ENCODE measurements at regions not wholly inside any gene's neighbourhood (a gene's known extent, or its start where the extent isn't known, plus 50 kb on each side); places are given as distances from the start of the nearest gene placed in this dataset.
A peak's percentile ranks its signal among the peaks of the same experiment; 100 is the strongest.

GRCh38 chr3:164515256-164515655 is 563.0 kb downstream of the SI start:
- H3K9me3 ChIP-seq (replicated peaks), result no peaks in the 10 kb centered on the region; the same call in 1 of the 2 replicates
- H3K36me3 ChIP-seq, result no peaks in the 10 kb centered on the region
- H3K27ac ChIP-seq, result no peak overlapping the region
- H3K27me3 ChIP-seq (replicated peaks), result no peaks in the 10 kb centered on the region
- H3K4me3 ChIP-seq, result no peak overlapping the region
- no peaks in the 10 kb centered on the region for H3K4me1 ChIP-seq (replicated peaks)
- DNase-seq (ENCODE audit: low read depth in 1 of 2, low spot score in 2 of 2), result no peak

DNA sequence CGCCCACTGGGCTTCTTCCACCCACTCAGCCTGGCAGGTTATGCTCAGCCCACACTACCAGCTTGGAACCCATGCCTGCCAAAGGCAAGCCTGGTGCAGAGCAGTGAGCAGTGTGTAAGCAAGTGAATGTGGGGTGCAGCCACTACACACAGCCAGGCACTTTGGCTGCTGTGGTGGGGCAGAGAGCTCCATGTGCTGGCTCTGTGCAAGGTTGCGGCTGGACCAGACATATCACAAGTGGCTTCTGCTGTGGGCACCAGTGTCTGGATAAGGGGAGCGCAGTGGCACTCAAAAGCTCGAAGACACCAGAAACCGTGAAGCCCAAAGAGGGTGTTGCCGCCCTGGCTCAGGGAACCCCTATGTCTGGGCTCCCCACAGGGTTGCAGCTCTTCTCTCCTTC is 563.7 kb downstream of the SI start:
- Histone ChIP-seq H3K36me3 (no peaks in the 10 kb centered on the region), H3K27me3 (replicated peaks) (no peaks in the 10 kb centered on the region), H3K4me3 (no peak overlapping the region), H3K27ac (no peak overlapping the region), H3K4me1 (replicated peaks) (no peaks in the 10 kb centered on the region), H3K9me3 (replicated peaks) (no peaks in the 10 kb centered on the region; the same call in 1 of the 2 replicates)
- no peak for DNase-seq (ENCODE audit: low read depth in 1 of 2, low spot score in 2 of 2)

DNA sequence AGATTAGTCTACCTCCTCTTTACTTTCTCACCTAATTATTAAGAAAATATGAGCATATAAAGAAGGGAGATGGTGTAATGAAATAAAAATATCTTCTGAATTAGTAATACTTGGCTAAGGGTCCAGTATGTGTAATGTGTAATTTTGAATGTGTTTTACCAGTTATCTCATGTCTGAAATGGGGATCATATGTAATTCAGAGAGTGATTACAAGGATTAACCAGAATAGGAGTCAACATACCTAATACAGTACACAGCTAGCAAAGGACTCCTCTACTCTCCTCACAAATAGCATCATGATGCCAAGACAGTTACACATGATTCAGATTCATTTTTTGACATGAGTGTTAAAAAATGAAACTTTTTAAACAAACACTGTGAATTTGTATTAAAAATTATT is 570.4 kb downstream of the SI start:
- H3K4me3 ChIP-seq, result no peak overlapping the region

DNA sequence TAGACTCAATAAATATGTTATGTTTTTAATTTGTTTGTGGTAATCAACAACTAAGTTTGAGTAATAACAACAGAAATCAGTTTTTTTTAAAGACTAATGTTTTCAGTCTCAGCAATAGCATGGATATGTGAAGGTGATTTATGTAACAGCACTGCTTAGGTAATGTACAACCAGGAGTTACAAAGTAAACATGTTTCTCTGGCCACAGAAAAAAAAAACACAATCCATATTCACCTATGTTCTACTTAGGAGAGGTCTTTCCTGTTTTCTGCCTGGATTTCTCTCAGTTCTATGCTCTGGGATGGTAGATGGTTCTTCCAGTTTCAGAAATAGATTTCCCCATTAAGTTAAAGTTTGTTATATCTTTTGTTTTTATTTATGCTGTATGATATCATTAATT is 579.4 kb downstream of the SI start:
- no peak for DNase-seq (ENCODE audit: low read depth in 1 of 2, low spot score in 2 of 2)
- Histone ChIP-seq H3K27me3 (replicated peaks) (no peaks in the 10 kb centered on the region), H3K4me1 (replicated peaks) (no peaks in the 10 kb centered on the region), H3K9me3 (replicated peaks) (0 out of 2 replicates have a peak, but pooled peaks cover 3% of the 10 kb centered on the region), H3K27ac (no peak overlapping the region), H3K36me3 (no peaks in the 10 kb centered on the region), H3K4me3 (no peak overlapping the region)

More for the DNA sequence above, 570.4 kb downstream of the SI start:
- no peaks in the 10 kb centered on the region for H3K4me1 ChIP-seq (replicated peaks)
- no peak for DNase-seq (ENCODE audit: low read depth in 1 of 2, low spot score in 2 of 2)
- H3K27ac ChIP-seq, result no peak overlapping the region
- no peaks in the 10 kb centered on the region for H3K27me3 ChIP-seq (replicated peaks)
- H3K9me3 ChIP-seq (replicated peaks), result no peaks in the 10 kb centered on the region
- no peaks in the 10 kb centered on the region for H3K36me3 ChIP-seq

DNA sequence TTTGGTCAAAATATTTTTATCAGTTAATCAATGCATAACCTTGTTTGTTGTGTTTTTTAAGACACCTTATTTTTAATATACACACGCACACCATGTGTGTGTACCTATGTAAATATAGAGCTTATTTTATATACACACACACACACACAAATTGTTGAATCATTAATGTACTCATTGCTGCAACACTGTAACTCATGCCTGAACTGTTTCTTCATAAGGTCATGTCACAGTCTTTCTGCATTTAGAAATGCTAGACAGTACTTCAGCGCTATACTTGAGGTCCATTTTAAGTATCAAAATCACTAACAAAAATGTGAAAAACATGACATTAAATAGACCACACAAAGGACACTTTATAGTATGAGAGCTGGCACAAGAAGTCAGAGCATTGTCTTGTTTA is 589.4 kb downstream of the SI start:
- no peaks in the 10 kb centered on the region for H3K27me3 ChIP-seq (replicated peaks)
- no peak for DNase-seq (ENCODE audit: low read depth in 1 of 2, low spot score in 2 of 2)
- no peaks in the 10 kb centered on the region for H3K36me3 ChIP-seq
- H3K27ac ChIP-seq, result no peak overlapping the region
- no peak overlapping the region for H3K4me3 ChIP-seq
- H3K9me3 ChIP-seq (replicated peaks), result no peaks in the 10 kb centered on the region
- no peaks in the 10 kb centered on the region for H3K4me1 ChIP-seq (replicated peaks)

DNA sequence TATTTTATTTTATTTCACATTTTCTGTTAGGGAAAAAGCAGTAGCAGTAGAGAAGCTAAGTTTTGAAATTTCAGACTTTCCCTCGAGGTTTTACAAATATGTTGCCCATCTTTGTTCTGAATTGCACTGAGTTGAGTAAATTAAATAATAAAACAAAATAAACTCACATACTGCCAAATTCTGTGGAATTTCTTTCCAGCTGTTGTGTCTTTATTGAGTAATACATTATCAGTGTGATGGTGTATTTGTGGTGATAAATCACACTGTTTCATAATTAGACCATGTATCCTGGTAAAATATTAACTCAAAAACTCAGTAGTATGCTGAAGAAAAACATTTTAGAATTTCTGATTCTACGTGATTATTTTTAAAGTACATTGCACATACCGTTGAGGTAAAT is 592.1 kb downstream of the SI start:
- H3K36me3 ChIP-seq, result no peaks in the 10 kb centered on the region
- no peak for DNase-seq (ENCODE audit: low read depth in 1 of 2, low spot score in 2 of 2)
- H3K9me3 ChIP-seq (replicated peaks), result no peaks in the 10 kb centered on the region
- no peaks in the 10 kb centered on the region for H3K27me3 ChIP-seq (replicated peaks)
- H3K4me3 ChIP-seq, result no peak overlapping the region
- no peak overlapping the region for H3K27ac ChIP-seq
- H3K4me1 ChIP-seq (replicated peaks), result no peaks in the 10 kb centered on the region

DNA sequence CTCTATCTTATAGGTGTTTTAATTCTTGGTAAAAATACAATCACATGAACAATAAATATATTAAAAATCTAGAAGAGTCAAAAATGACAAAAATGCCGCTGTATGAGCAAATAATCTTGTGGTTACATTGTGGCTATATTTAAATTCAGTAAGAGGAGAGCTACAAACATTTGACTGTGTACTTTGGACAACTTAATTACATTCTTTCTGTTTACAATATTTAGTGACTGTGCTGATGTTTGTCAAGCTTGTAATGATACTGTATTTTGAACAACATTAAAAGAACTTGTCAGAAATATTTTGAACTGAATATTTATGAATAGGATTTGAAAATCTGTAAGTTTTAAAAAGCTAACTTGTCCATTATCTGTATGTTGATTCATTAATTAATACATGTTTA is 598.3 kb downstream of the SI start:
- Histone ChIP-seq H3K9me3 (replicated peaks) (no peaks in the 10 kb centered on the region), H3K4me3 (no peak overlapping the region), H3K4me1 (replicated peaks) (no peaks in the 10 kb centered on the region), H3K27ac (no peak overlapping the region), H3K36me3 (no peaks in the 10 kb centered on the region), H3K27me3 (replicated peaks) (no peaks in the 10 kb centered on the region)
- DNase-seq (ENCODE audit: low read depth in 1 of 2, low spot score in 2 of 2), result no peak

DNA sequence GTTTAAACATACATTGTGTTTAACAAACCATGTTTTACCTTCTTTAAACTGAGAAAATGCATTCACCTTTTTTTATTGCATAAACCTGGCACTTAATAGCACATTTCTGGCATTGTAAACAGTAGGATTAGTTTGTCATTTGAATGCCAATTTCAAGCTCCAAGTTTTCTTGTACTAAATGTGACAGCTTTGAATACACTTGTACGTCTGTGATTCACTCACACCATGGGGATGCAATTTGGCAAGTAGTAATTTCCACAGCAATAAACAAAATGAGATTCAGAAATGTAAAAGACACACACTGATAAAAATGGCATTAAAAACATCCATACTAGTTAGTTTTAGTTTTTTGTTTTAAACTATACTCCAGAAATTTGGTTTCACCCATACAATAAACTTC is 598.9 kb downstream of the SI start:
- Histone ChIP-seq H3K27ac (no peak overlapping the region), H3K9me3 (replicated peaks) (no peaks in the 10 kb centered on the region), H3K4me1 (replicated peaks) (no peaks in the 10 kb centered on the region), H3K27me3 (replicated peaks) (no peaks in the 10 kb centered on the region), H3K36me3 (no peaks in the 10 kb centered on the region), H3K4me3 (no peak overlapping the region)
- no peak for DNase-seq (ENCODE audit: low read depth in 1 of 2, low spot score in 2 of 2)

GRCh38 chr3:164478323-164478722 is 600.0 kb downstream of the SI start:
- Histone ChIP-seq H3K27ac (no peak overlapping the region), H3K4me1 (replicated peaks) (no peaks in the 10 kb centered on the region), H3K9me3 (replicated peaks) (no peaks in the 10 kb centered on the region), H3K36me3 (no peaks in the 10 kb centered on the region), H3K4me3 (no peak overlapping the region), H3K27me3 (replicated peaks) (no peaks in the 10 kb centered on the region)
- DNase-seq (ENCODE audit: low read depth in 1 of 2, low spot score in 2 of 2), result no peak

DNA sequence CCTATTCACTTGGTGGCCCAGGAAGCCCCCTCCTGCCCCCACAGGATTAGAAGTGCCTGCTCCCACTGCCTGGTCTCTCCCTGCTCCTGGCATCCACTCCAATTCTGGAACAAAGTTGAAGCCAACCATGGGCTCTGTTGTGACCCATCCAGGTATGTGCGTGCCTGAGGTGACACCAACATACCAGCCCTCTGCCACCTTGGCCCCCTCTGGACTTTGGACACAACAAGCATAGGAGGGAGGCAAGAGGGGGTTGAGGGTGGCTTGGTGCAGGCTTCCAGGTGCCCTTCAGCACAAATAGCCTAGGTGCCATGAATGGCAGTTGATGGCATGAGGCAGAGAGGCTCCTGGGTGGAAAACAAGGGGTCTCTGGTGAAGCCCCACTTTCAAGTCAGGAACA is 600.9 kb downstream of the SI start:
- H3K4me1 ChIP-seq (replicated peaks), result no peaks in the 10 kb centered on the region
- H3K27ac ChIP-seq, result no peak overlapping the region
- no peaks in the 10 kb centered on the region for H3K36me3 ChIP-seq
- no peaks in the 10 kb centered on the region for H3K27me3 ChIP-seq (replicated peaks)
- H3K9me3 ChIP-seq (replicated peaks), result no peaks in the 10 kb centered on the region
- no peak overlapping the region for H3K4me3 ChIP-seq
- no peak for DNase-seq (ENCODE audit: low read depth in 1 of 2, low spot score in 2 of 2)

GRCh38 chr3:164476631-164477030 is 601.7 kb downstream of the SI start:
- no peak overlapping the region for H3K4me3 ChIP-seq
- no peak for DNase-seq (ENCODE audit: low read depth in 1 of 2, low spot score in 2 of 2)
- no peak overlapping the region for H3K27ac ChIP-seq
- no peaks in the 10 kb centered on the region for H3K36me3 ChIP-seq
- no peaks in the 10 kb centered on the region for H3K27me3 ChIP-seq (replicated peaks)
- H3K4me1 ChIP-seq (replicated peaks), result no peaks in the 10 kb centered on the region
- no peaks in the 10 kb centered on the region for H3K9me3 ChIP-seq (replicated peaks)

DNA sequence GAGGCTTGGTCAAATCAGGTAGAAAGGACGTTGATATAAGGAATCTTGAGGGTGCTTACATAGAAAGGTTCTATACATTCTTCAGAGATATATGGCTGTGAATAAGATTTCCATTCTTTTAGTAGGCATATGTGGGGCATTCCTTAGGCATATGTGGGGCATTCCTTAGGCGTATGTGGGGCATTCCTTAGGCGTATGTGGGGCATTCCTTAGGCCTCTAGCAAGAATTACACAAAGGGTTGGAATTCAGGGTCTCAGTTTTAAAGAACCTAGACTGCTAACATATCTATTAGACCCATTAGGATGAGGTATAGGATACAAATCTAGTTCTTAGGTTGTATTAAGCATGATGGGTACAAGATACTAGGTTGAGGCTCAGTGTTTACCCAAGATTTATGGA is 607.8 kb downstream of the SI start:
- Histone ChIP-seq H3K4me1 (replicated peaks) (no peaks in the 10 kb centered on the region; the same call in 1 of the 2 replicates), H3K27me3 (replicated peaks) (no peaks in the 10 kb centered on the region), H3K4me3 (no peak overlapping the region), H3K27ac (no peak overlapping the region), H3K36me3 (no peaks in the 10 kb centered on the region), H3K9me3 (replicated peaks) (no peaks in the 10 kb centered on the region; the same call in 1 of the 2 replicates)
- no peak for DNase-seq (ENCODE audit: low read depth in 1 of 2, low spot score in 2 of 2)

DNA sequence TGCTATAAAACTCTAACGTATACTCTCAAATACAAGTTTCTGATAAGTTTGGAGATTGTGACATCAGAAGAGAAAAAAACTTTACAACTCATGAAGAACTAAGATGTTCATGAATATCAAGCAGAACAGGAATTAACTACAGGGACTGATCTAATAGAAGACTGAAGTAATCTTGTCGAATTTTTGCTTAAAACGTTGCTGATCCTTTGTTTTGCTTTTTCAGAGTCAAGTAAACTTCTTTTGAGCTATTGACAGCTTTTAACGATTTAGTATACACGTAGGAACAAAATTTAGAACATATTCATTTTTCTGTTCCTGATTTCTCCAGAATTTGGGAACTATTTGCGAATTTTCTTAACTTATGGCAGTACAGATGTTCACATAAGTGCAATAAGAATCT is 610.2 kb downstream of the SI start:
- no peak overlapping the region for H3K4me3 ChIP-seq
- no peaks in the 10 kb centered on the region for H3K36me3 ChIP-seq
- H3K4me1 ChIP-seq (replicated peaks), result no peaks in the 10 kb centered on the region; the same call in 1 of the 2 replicates
- no peaks in the 10 kb centered on the region; the same call in 1 of the 2 replicates for H3K9me3 ChIP-seq (replicated peaks)
- no peaks in the 10 kb centered on the region for H3K27me3 ChIP-seq (replicated peaks)
- DNase-seq (ENCODE audit: low read depth in 1 of 2, low spot score in 2 of 2), result no peak
- H3K27ac ChIP-seq, result no peak overlapping the region

DNA sequence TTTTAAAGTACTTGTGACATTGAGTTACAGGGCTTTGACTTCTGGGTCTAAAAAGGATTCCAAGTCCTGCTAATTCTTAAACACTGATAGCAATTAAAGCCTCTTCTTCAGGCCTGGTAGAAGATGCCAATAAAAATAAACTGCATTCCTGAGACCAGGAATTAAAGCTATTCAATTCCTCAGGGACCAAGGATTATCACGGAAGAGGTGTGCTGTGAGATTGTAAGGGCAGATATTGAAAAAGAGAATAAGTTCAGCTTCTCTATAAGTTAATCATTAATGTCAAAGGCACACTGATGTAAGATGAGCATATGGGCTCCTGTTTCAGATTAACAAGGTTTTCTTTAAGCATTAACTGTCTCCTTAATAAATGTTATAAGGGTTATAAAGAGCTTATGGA is 611.3 kb downstream of the SI start:
- DNase-seq (ENCODE audit: low read depth in 1 of 2, low spot score in 2 of 2), result no peak
- Histone ChIP-seq H3K4me3 (no peak overlapping the region), H3K36me3 (no peaks in the 10 kb centered on the region), H3K27me3 (replicated peaks) (no peaks in the 10 kb centered on the region), H3K9me3 (replicated peaks) (no peaks in the 10 kb centered on the region; the same call in 1 of the 2 replicates), H3K4me1 (replicated peaks) (no peaks in the 10 kb centered on the region; the same call in 1 of the 2 replicates), H3K27ac (no peak overlapping the region)

- no peaks in the 10 kb centered on the region; the same call in 1 of the 2 replicates for H3K4me1 ChIP-seq (replicated peaks)
- H3K36me3 ChIP-seq, result no peaks in the 10 kb centered on the region
- H3K27ac ChIP-seq, result peak overlapping the region; percentile 59
- H3K27me3 ChIP-seq (replicated peaks), result no peaks in the 10 kb centered on the region
- no peak overlapping the region for H3K4me3 ChIP-seq
- peak in 1 of 2 experiments; percentile 20 for DNase-seq (ENCODE audit: low read depth in 1 of 2, low spot score in 2 of 2)
- no peaks in the 10 kb centered on the region; the same call in 1 of the 2 replicates for H3K9me3 ChIP-seq (replicated peaks)
These were observed 613.1 kb downstream of the SI start for GRCh38 chr3:164465172-164465571.
